NCI-H2227 (cell line): ENCODE measurements at regions not wholly inside any gene's neighbourhood (a gene's known extent, or its start where the extent isn't known, plus 50 kb on each side); places are given as distances from the start of the nearest gene placed in this dataset.
A peak's percentile ranks its signal among the peaks of the same experiment; 100 is the strongest.

ENCODE experiments used
- DNase-seq: peaks from one replicate; lab custom pipeline; 2025; ENCODE audit not compliant: unreplicated experiment; lab: John Stamatoyannopoulos, UW

DNA sequence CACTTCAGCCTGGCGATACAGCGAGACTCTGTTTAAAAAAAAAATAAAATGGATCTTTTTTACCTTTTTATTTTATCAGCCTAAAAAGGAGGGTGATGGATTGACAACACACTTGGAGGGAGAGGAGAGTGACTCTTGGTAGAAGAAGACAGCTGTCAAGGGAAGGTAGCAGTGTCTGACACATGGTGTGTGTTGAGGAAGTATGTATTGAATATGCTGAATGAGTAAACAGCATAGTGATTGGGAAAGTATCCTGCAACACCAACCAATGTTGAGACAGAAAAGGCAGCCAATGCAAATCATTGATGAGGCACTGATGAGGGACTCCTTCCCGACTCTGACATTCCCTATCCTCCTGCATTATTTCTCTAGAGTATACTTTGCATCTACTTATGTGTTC, 306.4 kb downstream of the LPIN1 start:
- DNase-seq, result no peak

DNA sequence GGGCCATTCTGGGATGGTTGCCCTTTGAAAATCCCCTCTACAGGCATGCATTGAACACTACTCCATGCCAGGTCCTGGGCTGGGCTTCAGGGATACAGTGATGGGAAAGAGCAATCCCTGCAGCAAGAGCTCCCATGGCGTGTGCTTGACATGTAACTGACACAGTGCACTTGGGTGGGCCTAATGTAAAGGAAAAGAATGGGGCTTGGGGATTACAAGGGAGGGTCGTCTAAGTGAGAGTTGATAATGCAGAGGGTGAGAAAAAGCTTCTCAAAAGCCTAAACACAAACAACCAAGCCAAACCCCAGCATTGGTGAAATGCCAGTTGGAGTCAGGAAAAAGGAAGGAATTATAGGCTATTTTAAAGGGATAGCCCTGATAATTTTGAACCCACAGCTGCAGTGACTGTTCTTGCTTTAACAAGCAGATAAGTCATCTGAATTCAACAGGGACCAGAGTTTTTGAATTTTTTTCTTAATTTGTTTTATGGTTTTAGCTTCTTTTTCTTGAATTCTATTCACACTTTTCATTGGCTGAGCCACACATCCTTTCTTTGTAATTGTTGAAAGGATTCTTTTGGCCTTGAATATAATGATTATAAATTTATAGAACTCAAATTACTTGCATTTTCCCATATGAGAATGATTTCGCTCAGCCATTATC, 308.7 kb downstream of the LPIN1 start:
- no peak for DNase-seq

DNA sequence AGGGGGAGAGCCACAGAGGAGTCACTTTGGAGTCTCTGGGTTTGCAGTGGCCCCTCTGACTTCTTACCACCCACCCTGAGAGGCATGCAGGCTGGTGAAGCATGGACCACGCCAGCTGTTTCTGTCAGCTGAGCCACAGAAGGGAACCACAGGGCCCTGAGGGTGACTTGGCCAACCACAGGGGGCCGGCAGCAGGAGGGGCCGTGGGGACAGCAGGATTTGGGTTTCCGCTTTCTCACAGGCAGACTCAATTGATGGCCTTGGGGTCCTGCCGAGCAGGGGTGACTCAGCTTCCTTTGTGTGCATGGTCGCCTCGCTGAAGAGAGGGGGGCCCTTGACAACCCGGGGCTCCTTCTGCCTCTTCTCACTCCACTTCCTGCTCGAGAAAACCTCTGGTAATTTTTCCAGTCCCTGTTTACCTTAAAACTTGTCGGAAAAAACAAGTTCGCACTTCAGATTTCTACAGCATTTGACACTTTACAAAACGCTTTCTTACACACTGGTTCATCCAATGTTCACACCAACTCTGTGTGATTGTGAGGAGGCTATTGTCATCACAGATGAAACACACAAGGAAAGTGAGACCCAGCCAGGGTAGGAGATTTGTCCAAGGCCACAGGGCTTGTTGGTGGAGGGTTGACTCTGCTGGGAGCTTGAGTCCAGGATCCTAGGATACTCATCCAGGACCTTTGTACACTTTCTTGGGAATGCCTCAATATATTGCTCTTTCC, 311.2 kb downstream of the LPIN1 start:
- no peak for DNase-seq

DNA sequence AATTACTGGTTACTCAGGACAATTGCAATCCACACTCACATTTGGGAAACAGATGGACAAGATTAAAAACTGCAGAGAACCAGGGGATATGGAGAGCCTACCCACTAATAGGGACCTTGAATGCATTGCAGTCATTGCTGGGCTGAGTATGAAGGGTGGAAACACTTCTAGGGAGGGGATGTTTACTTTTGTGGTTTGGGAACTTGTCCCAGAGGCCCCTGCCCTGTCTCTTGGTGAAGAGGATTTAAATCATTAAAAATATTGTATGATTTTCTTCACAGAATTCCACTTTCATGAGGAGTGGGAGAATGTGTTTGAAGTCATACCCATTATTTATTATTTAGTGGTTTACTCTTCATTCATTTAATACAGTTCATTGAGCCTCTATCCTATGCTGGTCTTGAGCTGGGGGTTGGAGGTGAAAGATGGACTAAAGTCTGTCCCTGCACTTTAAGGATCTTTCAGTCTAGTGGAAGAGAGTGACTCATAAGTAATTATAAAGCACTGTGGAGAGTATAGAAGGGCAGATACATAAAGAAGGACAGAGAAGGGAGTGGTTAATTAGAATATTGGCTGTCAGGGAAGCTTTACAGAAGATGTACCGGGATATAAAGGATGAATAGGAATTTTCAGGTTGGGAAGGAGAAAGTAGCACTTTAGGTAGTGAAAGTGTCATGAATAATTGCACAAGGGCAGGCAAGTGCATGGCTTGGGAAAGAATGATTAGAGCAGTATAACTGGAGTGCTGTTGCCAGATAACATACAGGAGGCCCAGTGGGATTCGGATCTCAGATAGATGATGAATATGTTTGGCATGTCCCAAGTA, 313.4 kb downstream of the LPIN1 start:
- peak; percentile 39 for DNase-seq

DNA sequence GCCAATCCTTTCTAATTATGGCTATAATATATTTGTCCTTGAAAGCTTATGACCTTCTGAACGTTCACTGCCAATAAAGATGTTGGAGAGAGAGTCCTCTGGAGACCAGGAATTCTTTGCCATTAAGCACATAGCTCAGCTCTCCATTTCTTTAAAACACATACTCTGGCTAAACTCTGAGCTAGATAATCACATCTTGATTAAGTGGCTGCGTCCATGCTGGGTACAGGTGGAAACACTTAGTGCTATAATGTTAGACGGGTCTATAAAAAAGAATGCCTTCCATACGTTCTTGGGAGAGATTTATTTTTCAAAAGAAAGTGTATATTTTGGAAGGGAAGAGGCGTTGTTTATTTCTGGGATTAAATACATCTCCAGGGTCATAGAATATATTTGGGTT, 314.5 kb downstream of the LPIN1 start:
- DNase-seq, result peak; percentile 12

DNA sequence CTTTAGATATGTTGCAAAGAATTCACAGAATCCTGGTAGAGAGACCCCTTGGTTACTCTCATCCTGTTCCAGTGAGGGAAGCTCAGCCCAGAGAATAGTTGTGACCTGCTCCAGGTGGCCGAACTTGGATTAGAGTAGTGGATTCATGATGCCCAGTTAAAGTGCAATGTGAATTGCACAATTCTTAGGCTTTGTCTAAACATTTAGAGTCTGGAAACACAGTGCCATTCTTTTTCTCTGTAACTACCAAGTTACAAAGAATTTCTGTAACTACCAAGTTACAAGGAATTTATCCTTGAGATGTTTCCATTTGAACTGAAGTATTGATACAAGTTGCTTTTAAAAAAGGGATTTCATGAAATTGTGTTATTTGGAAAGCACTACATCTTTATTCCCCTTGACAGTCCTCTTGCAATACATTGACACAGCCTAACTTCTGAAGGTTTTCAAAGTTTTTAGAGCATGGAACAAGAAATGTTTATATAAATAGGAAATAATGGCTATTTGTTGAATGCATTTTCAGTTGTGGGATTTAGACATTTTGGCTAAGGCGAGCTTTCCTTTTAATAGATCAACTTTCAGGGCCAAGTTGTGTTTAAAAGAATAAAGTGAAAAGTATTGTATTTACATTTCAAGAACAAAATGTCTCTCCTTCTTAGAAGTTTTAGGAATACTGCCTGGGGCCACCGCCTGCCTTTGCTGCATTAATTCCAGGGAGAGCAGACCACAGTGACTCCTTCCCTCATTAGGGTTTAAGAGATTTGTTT, 315.0 kb downstream of the LPIN1 start:
- DNase-seq, result no peak

DNA sequence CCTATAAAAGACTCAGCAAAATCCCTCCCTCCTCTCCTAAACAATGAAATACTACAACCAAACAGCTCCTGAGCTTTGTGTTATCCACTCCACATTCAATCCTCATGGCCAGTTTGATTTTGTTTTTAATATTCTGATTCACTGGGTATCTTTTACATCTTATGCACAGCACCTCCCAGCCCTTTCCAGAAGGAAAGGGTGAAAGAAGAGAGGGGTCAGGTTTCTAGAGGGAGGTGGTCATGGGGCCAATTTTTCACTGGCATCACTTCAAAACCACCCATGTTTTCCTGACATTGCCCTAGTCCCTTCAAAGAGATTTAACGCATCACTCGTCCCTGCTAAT, 315.6 kb downstream of the LPIN1 start:
- DNase-seq, result no peak

DNA sequence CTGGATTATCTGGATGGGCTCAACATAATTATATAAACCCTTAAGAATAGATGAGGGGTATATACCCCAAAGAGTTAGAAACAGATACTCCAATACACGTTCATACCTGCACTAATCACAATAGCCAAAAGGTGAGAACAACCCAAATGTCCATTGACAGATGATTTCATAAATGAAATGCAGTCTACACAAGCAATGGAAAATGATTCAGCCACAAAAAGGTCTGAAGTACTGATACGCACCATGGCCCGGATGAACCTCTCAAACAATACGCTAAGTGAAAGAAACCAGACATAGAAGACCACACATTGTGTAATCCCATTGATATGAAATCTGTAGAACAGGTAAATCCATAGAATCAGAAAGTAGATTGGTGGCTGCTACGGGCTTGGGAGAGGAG, 316.8 kb downstream of the LPIN1 start:
- DNase-seq, result no peak

DNA sequence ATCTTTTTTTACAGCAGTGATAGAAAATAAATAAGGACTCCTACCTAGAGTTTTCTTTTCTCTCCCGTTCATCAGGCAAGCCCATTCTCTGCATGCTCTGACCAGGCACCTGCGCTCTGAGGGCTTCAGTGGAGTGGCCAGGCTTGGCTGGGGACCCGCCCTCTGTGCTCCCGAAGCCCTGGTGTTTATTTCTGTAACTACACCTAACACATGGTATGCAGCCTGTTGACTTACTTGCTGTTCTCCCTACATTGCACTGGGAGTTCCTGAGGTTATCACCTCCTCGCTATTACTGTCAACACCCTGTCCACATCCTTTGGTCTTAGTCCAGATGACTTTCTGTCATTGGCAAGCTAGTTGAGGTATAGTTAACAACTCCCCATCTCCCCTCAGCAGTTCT, 317.7 kb downstream of the LPIN1 start:
- no peak for DNase-seq

DNA sequence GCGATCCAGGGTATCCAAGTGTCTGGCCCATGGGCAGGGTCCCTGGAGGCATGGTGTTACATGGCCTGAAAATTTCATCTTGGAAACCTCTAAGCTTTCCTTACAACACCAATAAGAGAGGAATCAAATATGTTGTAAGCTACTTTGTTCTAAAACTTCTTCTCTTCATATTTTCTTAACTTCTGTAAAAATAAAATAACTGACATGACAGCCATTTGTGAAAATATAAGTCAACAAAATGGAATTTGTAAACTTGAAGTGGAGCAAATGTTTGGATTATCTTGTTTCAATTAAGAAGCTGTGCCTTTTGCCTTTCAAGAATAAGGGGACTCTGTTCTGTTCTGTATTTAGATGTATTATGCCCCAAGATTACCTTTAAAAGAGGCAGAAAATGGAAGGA, 319.7 kb downstream of the LPIN1 start:
- DNase-seq, result no peak

DNA sequence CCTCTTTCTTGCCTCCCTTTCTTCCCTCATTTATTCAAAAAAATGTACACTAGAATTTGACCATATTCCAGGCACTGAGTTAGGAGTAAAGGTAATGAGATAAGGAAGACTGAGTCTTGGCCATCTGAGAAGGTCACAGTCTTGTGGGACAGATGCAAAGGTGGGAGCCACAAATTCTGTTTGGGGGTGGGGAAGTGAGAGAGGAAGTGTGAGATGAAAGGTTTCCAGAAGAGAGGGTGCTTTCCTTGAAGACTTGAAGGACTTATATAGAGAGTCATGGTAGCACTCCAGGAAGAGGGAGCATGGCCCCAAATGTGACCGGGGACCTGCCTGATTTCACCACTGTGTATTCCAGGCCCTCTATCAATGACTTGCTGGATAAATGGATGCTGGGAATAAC, 320.6 kb downstream of the LPIN1 start:
- DNase-seq, result no peak

DNA sequence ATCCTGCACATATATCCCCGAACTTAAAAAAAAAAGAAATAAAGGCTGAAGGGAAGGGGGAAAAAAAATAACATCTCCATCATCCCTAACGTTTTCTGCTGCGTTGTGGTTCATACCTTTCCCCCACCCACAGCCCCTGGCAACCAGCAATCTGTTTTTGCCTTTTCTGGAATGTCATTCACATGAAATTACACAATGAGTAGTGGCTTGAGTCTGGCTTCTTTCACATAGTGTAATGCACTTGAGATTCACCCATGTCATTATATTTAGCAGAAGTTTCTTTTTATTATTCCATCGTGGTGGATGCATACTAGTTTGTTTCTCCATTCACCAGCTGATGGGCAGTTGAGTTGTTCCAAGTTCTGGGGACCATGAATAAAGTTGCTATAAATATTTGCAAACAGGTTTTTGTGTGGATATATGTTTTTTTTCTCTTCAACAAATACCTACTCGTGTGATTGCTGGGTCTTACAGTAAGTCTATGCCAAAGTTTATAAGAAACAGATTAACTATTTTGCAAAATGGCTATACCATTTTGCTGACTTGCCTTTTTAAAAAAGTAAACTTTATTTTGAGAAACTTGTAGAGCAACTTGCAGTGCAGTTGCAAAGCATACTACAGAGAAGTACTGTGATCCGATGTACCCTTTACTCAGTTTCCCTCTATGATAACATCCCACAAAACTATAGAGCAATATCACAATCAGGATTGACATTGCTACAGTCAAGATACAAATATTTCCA, 322.5 kb downstream of the LPIN1 start:
- no peak for DNase-seq

DNA sequence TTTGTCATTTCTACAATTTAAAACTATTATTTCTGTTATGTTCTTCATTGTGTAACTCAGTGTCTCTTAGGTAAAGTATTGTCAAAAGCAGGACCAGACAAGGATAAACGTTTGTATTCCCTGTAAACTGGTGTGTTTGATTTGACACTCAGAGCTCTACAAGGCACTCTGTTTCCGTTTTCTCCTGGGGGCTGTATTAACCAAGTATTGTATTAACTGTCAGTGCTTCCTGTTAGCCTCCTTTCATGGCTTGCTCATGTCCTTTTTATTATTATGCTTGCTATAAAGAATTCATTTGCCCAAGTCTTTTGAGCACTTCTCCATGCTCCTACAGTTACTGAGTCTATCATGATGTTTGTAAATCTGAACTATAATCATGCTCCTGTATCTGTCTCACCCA, 323.7 kb downstream of the LPIN1 start:
- DNase-seq, result no peak

DNA sequence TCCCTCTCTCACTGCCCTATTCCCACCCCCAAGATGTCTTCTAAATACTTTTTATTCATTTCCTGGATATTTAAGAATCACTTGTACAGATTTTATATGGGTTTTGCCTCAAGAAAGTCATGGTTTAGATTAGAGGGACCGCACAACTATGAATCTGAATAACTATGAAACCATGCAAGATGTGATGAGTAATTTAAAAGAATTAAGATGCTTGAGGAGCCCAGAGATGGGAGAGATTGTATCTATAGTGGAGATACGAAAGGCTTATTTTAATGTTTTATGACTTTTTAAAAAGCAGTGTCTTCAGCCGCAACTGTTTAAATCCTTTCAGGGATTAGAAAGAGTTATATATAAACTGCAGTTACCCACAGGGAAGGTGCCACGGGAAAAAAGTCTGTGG, 324.1 kb downstream of the LPIN1 start:
- DNase-seq, result no peak

DNA sequence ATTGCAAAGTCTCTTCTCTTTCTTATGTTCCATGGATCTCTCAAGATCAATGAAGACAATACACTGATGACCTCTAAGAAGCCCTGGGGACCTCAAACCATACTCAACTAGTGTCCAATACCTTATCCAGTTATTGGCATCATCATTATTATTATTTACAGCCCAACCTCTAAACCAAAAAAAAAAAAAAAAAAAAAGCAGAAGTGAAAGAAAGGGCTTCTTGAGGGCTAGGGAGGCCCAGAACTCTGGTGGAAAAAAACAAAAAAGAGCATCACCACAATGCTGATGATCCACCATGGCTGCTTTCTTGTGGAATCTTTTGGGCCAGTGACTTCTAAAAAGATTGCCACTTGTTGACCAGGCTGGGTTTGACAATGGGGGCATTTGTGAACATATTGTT, 324.9 kb downstream of the LPIN1 start:
- no peak for DNase-seq

DNA sequence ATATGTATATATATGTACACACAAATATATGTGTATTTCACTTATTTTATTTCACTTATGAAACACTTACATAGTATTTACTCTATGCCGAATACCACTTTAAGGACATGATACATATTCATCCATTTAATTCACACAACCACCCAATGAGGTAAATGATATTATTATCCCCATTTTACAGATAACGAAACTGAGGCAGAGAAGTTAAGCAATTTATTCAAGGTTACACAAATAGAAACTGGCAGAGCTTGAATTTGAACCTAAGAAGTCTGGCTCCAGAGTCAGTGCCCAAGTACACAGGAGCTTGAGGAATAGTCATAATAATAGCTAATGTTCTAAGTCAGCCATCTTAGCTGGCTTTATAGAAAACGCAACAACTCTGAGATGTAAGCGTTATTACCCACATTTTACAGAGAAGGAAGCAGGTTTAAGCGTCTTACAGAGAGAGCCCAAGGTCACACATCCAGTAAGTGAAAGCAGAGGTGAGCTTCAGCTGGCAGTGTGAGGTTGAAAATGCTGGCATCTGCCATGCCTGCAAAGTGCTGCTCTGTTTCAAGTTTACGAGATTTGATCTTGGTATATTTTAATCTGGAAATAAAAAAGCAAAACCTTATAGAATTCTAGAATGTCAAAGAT, 326.9 kb downstream of the LPIN1 start:
- no peak for DNase-seq

DNA sequence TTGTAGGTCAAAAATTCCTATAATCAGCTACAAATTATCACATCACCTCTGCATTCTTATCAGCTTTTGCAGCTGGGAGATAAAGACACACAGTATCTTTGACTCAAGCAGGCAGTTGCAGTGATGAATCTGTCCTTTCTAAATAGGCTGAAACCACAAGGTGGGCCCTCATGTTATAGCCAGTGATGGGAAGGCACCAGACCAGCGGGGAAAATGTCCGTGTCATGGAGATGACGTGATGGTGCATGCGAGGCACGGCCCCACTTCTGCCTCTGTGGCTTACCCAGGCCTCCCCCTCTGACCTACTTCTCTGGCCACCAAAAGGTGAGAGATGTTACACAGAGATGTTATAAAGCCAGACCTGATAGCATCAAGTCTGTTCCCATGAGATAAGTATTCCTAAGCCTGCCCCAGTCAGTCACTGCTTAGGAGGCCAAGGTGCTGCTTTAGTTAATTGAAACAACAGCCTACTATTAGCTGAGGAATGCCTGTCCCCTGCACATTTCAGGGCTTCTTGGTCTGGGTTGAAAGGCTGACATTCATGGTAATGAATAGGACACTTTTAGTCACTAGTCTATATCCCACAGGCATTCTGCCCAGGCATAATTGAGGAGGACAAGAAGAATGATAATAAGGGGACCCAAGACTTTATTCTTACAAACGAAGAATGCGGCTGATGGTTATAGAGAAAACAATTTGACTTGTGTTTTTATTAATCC, 327.9 kb downstream of the LPIN1 start:
- DNase-seq, result no peak

DNA sequence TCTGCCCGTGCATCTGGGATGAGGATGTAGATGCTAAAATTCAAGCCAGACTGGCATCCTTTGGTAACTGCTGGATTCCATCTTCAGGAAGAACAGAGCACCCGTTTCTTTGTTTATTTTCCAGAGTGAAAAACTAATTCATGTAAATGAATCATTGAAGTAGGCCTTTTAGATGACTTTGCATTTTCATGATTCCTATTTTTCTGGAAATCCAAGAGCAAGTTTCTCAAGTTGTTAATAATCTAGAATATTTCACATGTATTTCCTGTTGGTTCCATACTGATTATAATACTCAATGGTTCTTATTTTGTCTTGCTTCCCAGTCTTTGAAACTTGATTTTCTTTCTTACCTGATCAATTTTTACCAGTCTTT, 328.4 kb downstream of the LPIN1 start:
- DNase-seq, result no peak

DNA sequence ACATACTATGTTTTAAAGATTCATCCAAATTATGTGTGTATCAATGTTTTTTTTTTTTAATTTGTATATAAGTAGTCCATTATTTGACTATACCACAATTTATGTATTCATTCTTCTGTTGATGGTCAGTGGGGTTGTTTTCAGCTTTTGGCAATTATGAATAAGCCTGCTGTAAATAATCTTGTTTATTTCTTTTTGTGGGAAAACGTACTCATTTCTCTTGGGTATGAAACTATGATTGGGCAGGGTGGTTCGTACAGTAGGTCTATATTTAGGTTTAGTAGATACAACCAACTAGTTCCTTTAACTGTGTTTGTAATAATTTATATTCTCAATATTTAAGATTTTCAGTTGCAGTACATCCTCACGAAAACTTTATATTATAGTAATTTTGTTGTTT, 329.2 kb downstream of the LPIN1 start:
- no peak for DNase-seq

DNA sequence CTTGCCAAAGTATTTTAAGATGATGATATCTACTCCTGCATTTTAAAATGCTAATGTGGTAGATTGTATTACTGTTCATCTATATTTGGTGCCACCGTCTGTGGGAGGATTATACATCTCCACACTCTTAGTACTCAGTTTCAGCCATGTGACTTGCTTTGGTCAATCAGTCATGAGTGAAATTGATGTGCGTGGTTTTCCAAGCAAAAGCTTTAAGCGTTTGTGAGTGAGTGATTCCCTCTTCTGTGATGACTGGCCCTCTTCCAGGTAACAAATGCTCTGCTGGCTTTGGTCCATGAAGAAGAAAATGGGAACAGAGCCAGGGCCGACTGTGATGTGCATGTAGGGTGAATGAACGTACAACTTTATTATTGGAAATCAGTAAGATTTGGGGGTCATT, 330.4 kb downstream of the LPIN1 start:
- peak; percentile 7 for DNase-seq
